ENCODE measurements at regions not wholly inside any gene's neighbourhood (a gene's known extent, or its start where the extent isn't known, plus 50 kb on each side); places are given as distances from the start of the nearest gene placed in this dataset.

- DNase-seq (no peak), ATAC-seq (no peak)
- Histone ChIP-seq H3K27me3 (no peaks in the 10 kb centered on the region), H3K27ac (no peak overlapping the region), H3K9me3 (no peaks in the 10 kb centered on the region), H3K36me3 (no peaks in the 10 kb centered on the region), H3K4me3 (no peak overlapping the region), H3K4me1 (no peaks in the 10 kb centered on the region)
- intact Hi-C loops (cut with DNase I), result no loop called here
- no peak for TF ChIP-seq CTCF (IDR thresholded peaks at IDR 0.05)
Measured at GRCh38 chr2:59806486-59806885, 747.0 kb downstream of the BCL11A start.

GRCh38 chr2:59804732-59805131 lies 748.7 kb downstream of the BCL11A start:
- ATAC-seq (no peak), DNase-seq (no peak)
- H3K4me3 ChIP-seq, result no peak overlapping the region
- 40 to 43% methylated on average over 6 of the region's 6 CpGs for WGBS, 2 donors
- H3K4me1 ChIP-seq, result no peaks in the 10 kb centered on the region
- no peaks in the 10 kb centered on the region for H3K27me3 ChIP-seq
- TF ChIP-seq CTCF (IDR thresholded peaks at IDR 0.05), result no peak
- peaks cover 0 to 12% (median 0%) of the 10 kb centered on the region in 11 donors for H3K9me3 ChIP-seq
- H3K27ac ChIP-seq, result no peak overlapping the region
- H3K36me3 ChIP-seq, result no peaks in the 10 kb centered on the region
- intact Hi-C loops (cut with DNase I), result no loop called here

GRCh38 chr2:59803586-59803985 lies 749.9 kb downstream of the BCL11A start:
- no peaks in the 10 kb centered on the region for H3K4me1 ChIP-seq
- no peak for DNase-seq
- H3K36me3 ChIP-seq, result no peaks in the 10 kb centered on the region
- H3K27me3 ChIP-seq, result no peaks in the 10 kb centered on the region
- no peak overlapping the region for H3K27ac ChIP-seq
- no peak for ATAC-seq
- H3K4me3 ChIP-seq, result no peak overlapping the region
- TF ChIP-seq CTCF (IDR thresholded peaks at IDR 0.05), result no peak
- H3K9me3 ChIP-seq, result peaks cover 0 to 14% (median 0%) of the 10 kb centered on the region in 11 donors
- intact Hi-C loops (cut with DNase I), result no loop called here
- WGBS, 2 donors, result 80 to 81% methylated on average over 8 of the region's 8 CpGs

GRCh38 chr2:59798687-59799232 lies 754.7 kb downstream of the BCL11A start:
- ATAC-seq, result no peak
- no peak for TF ChIP-seq CTCF (IDR thresholded peaks at IDR 0.05)
- no peaks in the 10 kb centered on the region for H3K4me1 ChIP-seq
- DNase-seq, result no peak
- 84 to 92% methylated on average over 9 of the region's 9 CpGs for WGBS, 2 donors
- no peak overlapping the region for H3K4me3 ChIP-seq
- H3K27ac ChIP-seq, result no peak overlapping the region
- H3K36me3 ChIP-seq, result no peaks in the 10 kb centered on the region
- peaks cover 0 to 23% (median 0%) of the 10 kb centered on the region in 11 donors for H3K9me3 ChIP-seq
- intact Hi-C loops (cut with DNase I), result no loop called here
- H3K27me3 ChIP-seq, result no peaks in the 10 kb centered on the region

All from heart right ventricle (tissue), 16 donors.